HS-27A (cell line): ENCODE measurements at regions not wholly inside any gene's neighbourhood (a gene's known extent, or its start where the extent isn't known, plus 50 kb on each side); places are given as distances from the start of the nearest gene placed in this dataset.

Experiments
- DNase-seq: peaks from one replicate; pipeline ENCODE4 v3.0.0-alpha.2; 2012; ENCODE audit warnings: low read depth, missing footprints

- no peak for DNase-seq
Measured at GRCh38 chr14:29217813-29218450, 451.3 kb downstream of the FOXG1 start.

GRCh38 chr14:29220072-29220471, 453.5 kb downstream of the FOXG1 start:
- no peak for DNase-seq

GRCh38 chr14:29220566-29220965, 454.0 kb downstream of the FOXG1 start:
- no peak for DNase-seq

GRCh38 chr14:29222006-29222405, 455.4 kb downstream of the FOXG1 start:
- DNase-seq: no peak

- DNase-seq: no peak
Measured at GRCh38 chr14:29222671-29223268, 456.2 kb downstream of the FOXG1 start.

- no peak for DNase-seq
Measured at GRCh38 chr14:29223947-29224346, 457.4 kb downstream of the FOXG1 start.

- DNase-seq: no peak
Measured at GRCh38 chr14:29227631-29228030, 461.0 kb downstream of the FOXG1 start.

- DNase-seq: no peak
Measured at GRCh38 chr14:29232153-29232552, 465.6 kb downstream of the FOXG1 start.

GRCh38 chr14:29232711-29233110, 466.1 kb downstream of the FOXG1 start:
- DNase-seq: no peak

- no peak for DNase-seq
Measured at GRCh38 chr14:29233188-29233587, 466.6 kb downstream of the FOXG1 start.

- DNase-seq: no peak
Measured at GRCh38 chr14:29235991-29236390, 469.4 kb downstream of the FOXG1 start.

- no peak for DNase-seq
Measured at GRCh38 chr14:29236401-29236800, 469.8 kb downstream of the FOXG1 start.

GRCh38 chr14:29236848-29237247, 470.3 kb downstream of the FOXG1 start:
- DNase-seq: peak; percentile 85

GRCh38 chr14:29240066-29240465, 473.5 kb downstream of the FOXG1 start:
- peak; percentile 80 for DNase-seq

- no peak for DNase-seq
Measured at GRCh38 chr14:29242755-29243754, 476.5 kb downstream of the FOXG1 start.

- no peak for DNase-seq
Measured at GRCh38 chr14:29255692-29256091, 489.1 kb downstream of the FOXG1 start.

- no peak for DNase-seq
Measured at GRCh38 chr14:29262979-29263378, 496.4 kb downstream of the FOXG1 start.

- DNase-seq: no peak
Measured at GRCh38 chr14:29264865-29265264, 498.3 kb downstream of the FOXG1 start.

GRCh38 chr14:29265852-29266251, 499.3 kb downstream of the FOXG1 start:
- no peak for DNase-seq

- no peak for DNase-seq
Measured at GRCh38 chr14:29271669-29272068, 505.1 kb downstream of the FOXG1 start.

GRCh38 chr14:29273513-29273912, 506.9 kb downstream of the FOXG1 start:
- no peak for DNase-seq

- no peak for DNase-seq
Measured at GRCh38 chr14:29274890-29275596, 508.5 kb downstream of the FOXG1 start.
